D341Med (cell line): ENCODE measurements at regions not wholly inside any gene's neighbourhood (a gene's known extent, or its start where the extent isn't known, plus 50 kb on each side); places are given as distances from the start of the nearest gene placed in this dataset.
"Not testable (repeated sequence)": the region's sequence is repeated elsewhere in the genome, so short reads cannot be mapped to it uniquely, and the experiment has no call there.

Experiments used
- DNase-seq: peaks from one replicate; pipeline ENCODE4 v3.0.0; 2012; ENCODE audit warnings: low spot score

- no peak for DNase-seq
Observed at GRCh38 chr3:28149960-28150359, 91.5 kb upstream of the CMC1 start.

GRCh38 chr3:28150465-28151206 lies 90.8 kb upstream of the CMC1 start:
- no peak for DNase-seq

GRCh38 chr3:28151207-28151550 lies 90.2 kb upstream of the CMC1 start:
- no peak for DNase-seq

GRCh38 chr3:28151608-28152228 lies 89.7 kb upstream of the CMC1 start:
- DNase-seq, result no peak

- DNase-seq, result no peak
Observed at GRCh38 chr3:28155631-28156030, 85.8 kb upstream of the CMC1 start.

- not testable (repeated sequence) for DNase-seq
Observed at GRCh38 chr3:28156599-28156998, 84.8 kb upstream of the CMC1 start.

- DNase-seq, result no peak
Observed at GRCh38 chr3:28171962-28172361, 69.5 kb upstream of the CMC1 start.

GRCh38 chr3:28172748-28173147 lies 68.7 kb upstream of the CMC1 start:
- DNase-seq, result no peak

- DNase-seq, result no peak
Observed at GRCh38 chr3:28173836-28174235, 67.6 kb upstream of the CMC1 start.

GRCh38 chr3:28186748-28187147 lies 54.7 kb upstream of the CMC1 start:
- no peak for DNase-seq

- DNase-seq, result no peak
Observed at GRCh38 chr3:28188686-28189085, 52.7 kb upstream of the CMC1 start.

GRCh38 chr3:28191363-28191762 lies 50.1 kb upstream of the CMC1 start:
- no peak for DNase-seq
